ENCODE measurements at regions not wholly inside any gene's neighbourhood (a gene's known extent, or its start where the extent isn't known, plus 50 kb on each side); places are given as distances from the start of the nearest gene placed in this dataset.

- TF ChIP-seq CTCF (IDR thresholded peaks at IDR 0.05) (no peak), POLR2A (IDR thresholded peaks at IDR 0.05) (no peak)
Observed at GRCh38 chrX:126272795-126273497, 106.9 kb upstream of the DCAF12L2 start.

Data from stomach (tissue), 4 donors.